GM19372 (cell line): ENCODE measurements at regions not wholly inside any gene's neighbourhood (a gene's known extent, or its start where the extent isn't known, plus 50 kb on each side); places are given as distances from the start of the nearest gene placed in this dataset.

Experiments used
- ATAC-seq: cut with Tn5 transposase; IDR thresholded peaks from one replicate; pipeline ENCODE4 v1.9.1; 2021; ENCODE audit warnings: mild to moderate bottlenecking, low read depth, moderate library complexity; ENCODE audit not compliant: unreplicated experiment

DNA sequence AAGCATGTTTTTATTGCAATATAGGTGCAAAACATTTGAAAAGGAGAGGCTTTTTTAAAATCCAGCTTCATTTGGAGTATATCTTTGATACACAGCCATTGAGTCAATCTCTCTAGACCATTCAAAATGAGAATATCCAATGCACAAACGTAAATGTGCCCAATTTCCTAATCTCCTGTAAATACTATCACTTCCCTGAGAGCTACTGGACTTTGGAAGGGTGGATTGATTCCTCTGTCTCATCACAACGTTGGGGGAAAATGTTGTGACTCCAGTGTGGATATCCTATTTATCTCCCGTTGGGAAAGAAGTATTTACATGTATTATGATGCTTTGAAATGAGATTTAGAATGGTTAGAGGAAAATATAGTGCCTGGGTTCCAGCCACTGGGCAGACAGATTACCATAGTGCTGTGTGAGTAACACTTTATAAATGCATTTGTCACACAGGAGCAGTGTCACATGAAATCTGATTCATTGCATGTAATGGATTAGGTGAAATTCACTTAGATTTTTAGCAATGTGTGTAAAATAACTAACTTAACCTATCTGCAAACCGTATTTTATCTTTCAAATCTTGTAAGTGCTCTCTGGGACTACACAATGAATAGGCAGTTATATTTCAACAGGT lies 64.4 kb upstream of the VCX3A start:
- no peak for ATAC-seq
